GM18499 (cell line): ENCODE measurements at regions not wholly inside any gene's neighbourhood (a gene's known extent, or its start where the extent isn't known, plus 50 kb on each side); places are given as distances from the start of the nearest gene placed in this dataset.
"Not testable (repeated sequence)": the region's sequence is repeated elsewhere in the genome, so short reads cannot be mapped to it uniquely, and the experiment has no call there.

ENCODE experiments used
- ATAC-seq: cut with Tn5 transposase; IDR thresholded peaks from one replicate; pipeline ENCODE4 v1.9.1; 2021; ENCODE audit warnings: moderate number of reproducible peaks; ENCODE audit not compliant: insufficient read depth, unreplicated experiment

- ATAC-seq, result no peak
These were observed 192.2 kb downstream of the MCHR2 start for GRCh38 chr6:99801805-99802204.

GRCh38 chr6:99802396-99803031 lies 191.5 kb downstream of the MCHR2 start:
- ATAC-seq, result no peak

- ATAC-seq, result no peak
These were observed 185.0 kb downstream of the MCHR2 start for GRCh38 chr6:99808992-99809391.

GRCh38 chr6:99810295-99810694 lies 183.7 kb downstream of the MCHR2 start:
- ATAC-seq, result no peak

GRCh38 chr6:99810942-99811620 lies 182.9 kb downstream of the MCHR2 start:
- no peak for ATAC-seq

- no peak for ATAC-seq
These were observed 182.4 kb downstream of the MCHR2 start for GRCh38 chr6:99811636-99812035.

GRCh38 chr6:99813565-99813964 lies 180.5 kb downstream of the MCHR2 start:
- ATAC-seq, result no peak

GRCh38 chr6:99814230-99814928 lies 179.6 kb downstream of the MCHR2 start:
- ATAC-seq, result no peak

GRCh38 chr6:99816795-99817194 lies 177.2 kb downstream of the MCHR2 start:
- ATAC-seq, result no peak

GRCh38 chr6:99818161-99818560 lies 175.9 kb downstream of the MCHR2 start:
- no peak for ATAC-seq

- ATAC-seq, result no peak
These were observed 174.2 kb downstream of the MCHR2 start for GRCh38 chr6:99819853-99820252.

GRCh38 chr6:99821164-99821563 lies 172.9 kb downstream of the MCHR2 start:
- no peak for ATAC-seq

GRCh38 chr6:99822741-99823512 lies 171.1 kb downstream of the MCHR2 start:
- no peak for ATAC-seq

- not testable (repeated sequence) for ATAC-seq
These were observed 170.3 kb downstream of the MCHR2 start for GRCh38 chr6:99823513-99824235.

- no peak for ATAC-seq
These were observed 161.0 kb downstream of the MCHR2 start for GRCh38 chr6:99833034-99833433.

- ATAC-seq, result no peak
These were observed 157.6 kb downstream of the MCHR2 start for GRCh38 chr6:99836471-99836870.

GRCh38 chr6:99838607-99839006 lies 155.4 kb downstream of the MCHR2 start:
- no peak for ATAC-seq

GRCh38 chr6:99841297-99841696 lies 152.7 kb downstream of the MCHR2 start:
- no peak for ATAC-seq

GRCh38 chr6:99846006-99846405 lies 148.0 kb downstream of the MCHR2 start:
- no peak for ATAC-seq

GRCh38 chr6:99850841-99851240 lies 143.2 kb downstream of the MCHR2 start:
- no peak for ATAC-seq
